OCI-LY1 (cell line): ENCODE measurements at regions not wholly inside any gene's neighbourhood (a gene's known extent, or its start where the extent isn't known, plus 50 kb on each side); places are given as distances from the start of the nearest gene placed in this dataset.
"Not testable (repeated sequence)": the region's sequence is repeated elsewhere in the genome, so short reads cannot be mapped to it uniquely, and the experiment has no call there.

Source experiments
- H2AFZ ChIP-seq: fragments of 200-600 bp; sonication (generic), shearing (Covaris generic); 2 replicates; pipeline ENCODE4 v1.6.0; 2014; ENCODE audit warnings: antibody characterized with exemption, mild to moderate bottlenecking, low read length
- H3F3A ChIP-seq: fragments of 200-600 bp; sonication (generic), shearing (Covaris generic); 2 replicates; pipeline ENCODE4 v1.6.0; 2014; ENCODE audit warnings: mild to moderate bottlenecking, antibody characterized with exemption, low read length, moderate library complexity; ENCODE audit not compliant: insufficient read depth
- H3K27ac ChIP-seq: fragments of 200-600 bp; sonication (generic); 2 replicates; pipeline ENCODE4 v1.5.1; 2014; ENCODE audit warnings: low read length, mixed run types, mild to moderate bottlenecking, low read depth; ENCODE audit not compliant: poor library complexity, severe bottlenecking
- H3K27me3 ChIP-seq: fragments of 200-600 bp; sonication (generic); 2 replicates; pipeline ENCODE4 v1.6.0; 2014; ENCODE audit warnings: antibody characterized with exemption, mild to moderate bottlenecking, low read length, moderate library complexity; ENCODE audit not compliant: insufficient read depth
- H3K36me3 ChIP-seq: fragments of 200-600 bp; sonication (generic); 2 replicates; pipeline ENCODE4 v1.6.1; 2014; ENCODE audit warnings: mild to moderate bottlenecking, antibody characterized with exemption, low read length, moderate library complexity, mixed read lengths; ENCODE audit not compliant: insufficient read depth
- H3K4me1 ChIP-seq: fragments of 200-600 bp; sonication (generic); 2 replicates; pipeline ENCODE4 v1.5.1; 2014; ENCODE audit warnings: mild to moderate bottlenecking, low read length, moderate library complexity; ENCODE audit not compliant: insufficient read depth, severe bottlenecking
- H3K4me2 ChIP-seq: fragments of 200-600 bp; sonication (generic), shearing (Covaris generic); 2 replicates; pipeline ENCODE4 v1.6.1; 2014; ENCODE audit warnings: low read length
- H3K4me3 ChIP-seq: fragments of 200-600 bp; sonication (generic); 2 replicates; pipeline ENCODE4 v1.5.1; 2014; ENCODE audit warnings: low read length, low read depth, mild to moderate bottlenecking, mixed read lengths; ENCODE audit not compliant: poor library complexity, severe bottlenecking
- H3K79me2 ChIP-seq: fragments of 200-600 bp; shearing (Covaris generic); 2 replicates; pipeline ENCODE4 v1.6.1; 2016; ENCODE audit warnings: mixed run types, low read length, mixed read lengths; ENCODE audit not compliant: insufficient read depth
- H3K9ac ChIP-seq: fragments of 200-600 bp; sonication (generic), shearing (Covaris generic); 2 replicates; pipeline ENCODE4 v1.6.1; 2014; ENCODE audit warnings: mild to moderate bottlenecking, low read length, mixed read lengths
- H3K9me2 ChIP-seq: fragments of 200-600 bp; sonication (generic), shearing (Covaris generic); 2 replicates; pipeline ENCODE4 v1.6.1; 2014; ENCODE audit warnings: low read depth, mild to moderate bottlenecking, low read length, mixed read lengths
- H3K9me3 ChIP-seq: fragments of 200-600 bp; shearing (Covaris generic); 2 replicates; pipeline ENCODE4 v1.6.1; 2014; ENCODE audit warnings: low read length, mixed read lengths
- H4K20me1 ChIP-seq: fragments of 200-600 bp; sonication (generic), shearing (Covaris generic); 2 replicates; pipeline ENCODE4 v1.6.0; 2016; ENCODE audit warnings: mild to moderate bottlenecking, low read length; ENCODE audit not compliant: insufficient read depth
- CTCF ChIP-seq: fragments of 200-600 bp; sonication (generic), shearing (Covaris generic); IDR thresholded peaks from 2 replicates; pipeline ENCODE4 v1.5.1; 2017; ENCODE audit warnings: mild to moderate bottlenecking, antibody characterized with exemption, low read length, moderate library complexity, mixed read lengths
- EZH2 ChIP-seq: fragments of 200-600 bp; sonication (generic), shearing (Covaris generic); IDR thresholded peaks from 2 replicates; pipeline ENCODE4 v1.8.0; 2017; ENCODE audit warnings: borderline replicate concordance, mixed run types, mild to moderate bottlenecking, antibody characterized with exemption, low read length, moderate library complexity, mixed read lengths

- no peaks in the 10 kb centered on the region for H3K27me3 ChIP-seq
These were observed 69.8 kb downstream of the LSMEM1 start for GRCh38 chr7:112550468-112551060.

GRCh38 chr7:112551521-112551920 is 70.7 kb downstream of the LSMEM1 start:
- H3K4me1 ChIP-seq, H3K9me3 ChIP-seq, H3K79me2 ChIP-seq, H4K20me1 ChIP-seq, H3K27me3 ChIP-seq, H3K9me2 ChIP-seq, H3F3A ChIP-seq, H3K27ac ChIP-seq, H3K4me2 ChIP-seq, H3K4me3 ChIP-seq, H2AFZ ChIP-seq, H3K36me3 ChIP-seq, H3K9ac ChIP-seq: not testable (repeated sequence)

More at GRCh38 chr7:112550468-112551060, 69.8 kb downstream of the LSMEM1 start:
- H3K9me3 ChIP-seq = no peaks in the 10 kb centered on the region
- TF ChIP-seq CTCF (peak; percentile 100), EZH2 (no peak)
- H3K4me1 ChIP-seq = no peaks in the 10 kb centered on the region
- H3K4me2 ChIP-seq = no peak overlapping the region
- H3K9me2 ChIP-seq = no peaks in the 10 kb centered on the region
- H3K27ac ChIP-seq = no peak overlapping the region
- H3K4me3 ChIP-seq = no peak overlapping the region
- H2AFZ ChIP-seq = no peak overlapping the region
- no peaks in the 10 kb centered on the region for H3K36me3 ChIP-seq
- H3F3A ChIP-seq = no peaks in the 10 kb centered on the region
- no peaks in the 10 kb centered on the region for H3K79me2 ChIP-seq
- H4K20me1 ChIP-seq = no peaks in the 10 kb centered on the region
- no peak overlapping the region for H3K9ac ChIP-seq

DNA sequence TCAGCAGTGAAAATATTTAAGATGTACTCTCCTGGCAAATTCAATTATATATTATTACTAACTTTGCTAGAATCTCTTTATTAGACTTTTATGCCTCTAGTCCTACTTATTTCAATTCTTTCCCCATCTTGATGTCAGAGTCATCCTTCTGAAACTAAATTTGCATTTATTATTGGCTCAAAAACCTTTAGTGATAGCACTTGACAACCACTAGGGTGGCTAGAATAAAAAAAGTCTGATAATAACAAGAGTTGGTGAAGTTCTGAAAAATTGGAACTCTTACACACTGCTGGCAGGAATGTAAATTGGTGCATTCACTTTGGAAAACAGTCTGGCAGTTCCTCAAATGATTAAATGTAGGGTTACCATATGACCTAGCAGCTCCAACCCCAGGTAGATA is 73.8 kb downstream of the LSMEM1 start:
- Histone ChIP-seq H3K9me3 (no peaks in the 10 kb centered on the region), H3K9ac (no peak overlapping the region), H4K20me1 (no peaks in the 10 kb centered on the region), H3K79me2 (no peaks in the 10 kb centered on the region), H3K27me3 (no peaks in the 10 kb centered on the region), H3K9me2 (no peaks in the 10 kb centered on the region), H3K36me3 (no peaks in the 10 kb centered on the region), H3K27ac (no peak overlapping the region), H3K4me1 (peaks cover 5% of the 10 kb centered on the region), H3K4me2 (no peak overlapping the region), H2AFZ (no peak overlapping the region), H3F3A (no peaks in the 10 kb centered on the region), H3K4me3 (no peak overlapping the region)
- no peak for TF ChIP-seq EZH2
- TF ChIP-seq CTCF = peak; percentile 17; the same call in 1 of the 2 replicates

DNA sequence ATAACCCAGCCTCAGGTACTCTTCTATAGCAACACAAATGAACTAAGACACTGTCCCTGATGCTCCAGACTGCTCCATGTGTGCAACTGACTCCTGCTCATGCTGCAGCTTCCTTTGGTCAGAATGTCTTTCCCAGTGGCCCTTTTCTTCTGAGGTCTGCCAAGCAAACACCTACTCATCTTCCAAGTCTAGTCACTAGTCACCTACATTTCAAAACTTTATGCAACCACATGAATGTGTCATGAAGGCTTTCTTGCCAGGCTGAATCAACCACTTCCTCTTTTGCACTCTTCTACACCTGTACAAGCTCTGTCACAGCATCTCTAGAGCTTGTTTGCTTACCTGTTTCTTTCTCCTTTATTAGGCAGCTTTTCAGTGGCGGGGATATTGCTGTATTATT is 75.8 kb downstream of the LSMEM1 start:
- no peaks in the 10 kb centered on the region for H3K9me2 ChIP-seq
- no peak overlapping the region for H3K9ac ChIP-seq
- H4K20me1 ChIP-seq = no peaks in the 10 kb centered on the region
- no peak overlapping the region for H3K4me2 ChIP-seq
- no peaks in the 10 kb centered on the region for H3K9me3 ChIP-seq
- H3K36me3 ChIP-seq = no peaks in the 10 kb centered on the region
- no peaks in the 10 kb centered on the region for H3K79me2 ChIP-seq
- TF ChIP-seq CTCF (no peak), EZH2 (no peak)
- no peak overlapping the region for H3K4me3 ChIP-seq
- no peak overlapping the region for H2AFZ ChIP-seq
- H3K27ac ChIP-seq = peak overlapping the region; percentile 8
- H3K27me3 ChIP-seq = no peaks in the 10 kb centered on the region
- no peaks in the 10 kb centered on the region for H3F3A ChIP-seq
- peaks cover 5% of the 10 kb centered on the region for H3K4me1 ChIP-seq
